ENCODE measurements at regions not wholly inside any gene's neighbourhood (a gene's known extent, or its start where the extent isn't known, plus 50 kb on each side); places are given as distances from the start of the nearest gene placed in this dataset.

- Histone ChIP-seq H3K9me3 (ENCODE audit: severe bottlenecking) (no peaks in the 10 kb centered on the region), H3K27ac (ENCODE audit: poor library complexity, severe bottlenecking) (no peak overlapping the region), H3K4me1 (ENCODE audit: insufficient read depth, poor library complexity, severe bottlenecking) (no peaks in the 10 kb centered on the region), H3K36me3 (ENCODE audit: low read depth) (no peaks in the 10 kb centered on the region), H3K4me3 (ENCODE audit: severe bottlenecking) (no peak overlapping the region), H3K27me3 (ENCODE audit: insufficient read depth, poor library complexity, severe bottlenecking) (no peaks in the 10 kb centered on the region)
- DNase-seq (ENCODE audit: low spot score) (no peak), ATAC-seq (ENCODE audit: low read depth) (no peak)
- TF ChIP-seq CTCF (IDR thresholded peaks at IDR 0.05; ENCODE audit: poor library complexity, severe bottlenecking): no peak
Observed at GRCh38 chr2:186984966-186985365, 136.0 kb upstream of the ZSWIM2 start.

GRCh38 chr2:186984481-186984880 lies 135.5 kb upstream of the ZSWIM2 start:
- H3K36me3 ChIP-seq (ENCODE audit: low read depth): no peaks in the 10 kb centered on the region
- DNase-seq (ENCODE audit: low spot score) (no peak), ATAC-seq (ENCODE audit: low read depth) (no peak)
- no peaks in the 10 kb centered on the region for H3K9me3 ChIP-seq (ENCODE audit: severe bottlenecking)
- H3K4me1 ChIP-seq (ENCODE audit: insufficient read depth, poor library complexity, severe bottlenecking): no peaks in the 10 kb centered on the region
- no peak overlapping the region for H3K27ac ChIP-seq (ENCODE audit: poor library complexity, severe bottlenecking)
- no peaks in the 10 kb centered on the region for H3K27me3 ChIP-seq (ENCODE audit: insufficient read depth, poor library complexity, severe bottlenecking)
- TF ChIP-seq CTCF (IDR thresholded peaks at IDR 0.05; ENCODE audit: poor library complexity, severe bottlenecking): no peak
- no peak overlapping the region for H3K4me3 ChIP-seq (ENCODE audit: severe bottlenecking)

- no peak for TF ChIP-seq CTCF (IDR thresholded peaks at IDR 0.05; ENCODE audit: poor library complexity, severe bottlenecking)
- no peak overlapping the region for H3K27ac ChIP-seq (ENCODE audit: poor library complexity, severe bottlenecking)
- H3K27me3 ChIP-seq (ENCODE audit: insufficient read depth, poor library complexity, severe bottlenecking): no peaks in the 10 kb centered on the region
- H3K4me1 ChIP-seq (ENCODE audit: insufficient read depth, poor library complexity, severe bottlenecking): no peaks in the 10 kb centered on the region
- DNase-seq (ENCODE audit: low spot score) (no peak), ATAC-seq (ENCODE audit: low read depth) (no peak)
- no peaks in the 10 kb centered on the region for H3K9me3 ChIP-seq (ENCODE audit: severe bottlenecking)
- H3K36me3 ChIP-seq (ENCODE audit: low read depth): no peaks in the 10 kb centered on the region
- H3K4me3 ChIP-seq (ENCODE audit: severe bottlenecking): no peak overlapping the region
Observed at GRCh38 chr2:186980787-186981550, 132.0 kb upstream of the ZSWIM2 start.

- Histone ChIP-seq H3K4me3 (ENCODE audit: severe bottlenecking) (no peak overlapping the region), H3K27ac (ENCODE audit: poor library complexity, severe bottlenecking) (no peak overlapping the region), H3K36me3 (ENCODE audit: low read depth) (no peaks in the 10 kb centered on the region), H3K27me3 (ENCODE audit: insufficient read depth, poor library complexity, severe bottlenecking) (no peaks in the 10 kb centered on the region), H3K9me3 (ENCODE audit: severe bottlenecking) (no peaks in the 10 kb centered on the region), H3K4me1 (ENCODE audit: insufficient read depth, poor library complexity, severe bottlenecking) (no peaks in the 10 kb centered on the region)
- TF ChIP-seq CTCF (IDR thresholded peaks at IDR 0.05; ENCODE audit: poor library complexity, severe bottlenecking): no peak
- ATAC-seq (ENCODE audit: low read depth) (no peak), DNase-seq (ENCODE audit: low spot score) (no peak)
Observed at GRCh38 chr2:186980117-186980442, 131.1 kb upstream of the ZSWIM2 start.

GRCh38 chr2:186979439-186980116 lies 130.6 kb upstream of the ZSWIM2 start:
- Histone ChIP-seq H3K36me3 (ENCODE audit: low read depth) (no peaks in the 10 kb centered on the region), H3K27me3 (ENCODE audit: insufficient read depth, poor library complexity, severe bottlenecking) (no peaks in the 10 kb centered on the region), H3K4me1 (ENCODE audit: insufficient read depth, poor library complexity, severe bottlenecking) (no peaks in the 10 kb centered on the region), H3K9me3 (ENCODE audit: severe bottlenecking) (no peaks in the 10 kb centered on the region), H3K27ac (ENCODE audit: poor library complexity, severe bottlenecking) (no peak overlapping the region), H3K4me3 (ENCODE audit: severe bottlenecking) (no peak overlapping the region)
- no peak for TF ChIP-seq CTCF (IDR thresholded peaks at IDR 0.05; ENCODE audit: poor library complexity, severe bottlenecking)
- DNase-seq (ENCODE audit: low spot score) (no peak), ATAC-seq (ENCODE audit: low read depth) (no peak)
